ENCODE measurements at regions not wholly inside any gene's neighbourhood (a gene's known extent, or its start where the extent isn't known, plus 50 kb on each side); places are given as distances from the start of the nearest gene placed in this dataset.

DNA sequence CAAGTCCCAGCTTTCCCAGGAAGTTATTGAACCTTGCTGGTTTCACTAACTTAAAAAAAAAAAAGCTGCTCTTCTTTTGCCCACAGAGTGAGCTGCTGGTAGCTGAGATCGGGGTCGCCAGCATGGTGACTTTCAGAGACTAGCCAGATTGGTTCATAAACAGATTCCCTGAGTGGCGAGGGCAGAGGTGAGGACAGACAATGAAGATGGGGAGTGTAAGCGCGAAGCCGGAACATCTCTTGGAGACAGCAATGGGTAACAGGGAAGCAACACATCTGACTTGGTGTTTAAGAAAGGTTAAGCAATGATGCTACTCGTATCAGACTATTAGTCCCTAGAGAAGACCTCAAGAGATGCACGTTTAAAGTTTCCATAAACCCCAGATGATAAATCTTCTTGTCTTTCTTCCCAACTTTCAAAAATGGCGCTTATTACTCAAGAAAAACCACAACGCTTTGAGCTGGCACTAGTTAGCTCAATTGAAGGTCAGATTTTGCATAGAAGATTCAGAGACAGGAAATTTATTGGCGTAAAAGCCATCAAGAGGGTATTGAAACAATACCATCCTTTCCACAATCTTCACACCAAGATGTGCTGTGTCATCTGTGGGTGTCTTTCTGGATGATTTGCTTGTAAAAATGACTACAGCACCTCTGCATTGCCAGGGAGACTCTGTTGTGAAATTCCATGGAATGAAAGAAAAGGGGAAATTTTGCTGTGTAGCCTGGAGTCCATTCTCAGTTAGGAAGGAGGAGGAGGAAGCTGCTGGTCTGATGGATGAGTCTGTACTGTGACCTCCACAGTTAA, 193.1 kb upstream of the CXCR4 start:
- H3K4me3 ChIP-seq (ENCODE audit: control insufficient read depth, low read depth, low read length), result no peak overlapping the region
- no peak for DNase-seq (ENCODE audit: low read depth)
- TF ChIP-seq CTCF (conservative IDR thresholded peaks at IDR 0.05; ENCODE audit: control insufficient read depth, insufficient read depth, low read depth, low read length), result no peak

- no peak for TF ChIP-seq CTCF (conservative IDR thresholded peaks at IDR 0.05; ENCODE audit: control insufficient read depth, insufficient read depth, low read depth, low read length)
- DNase-seq (ENCODE audit: low read depth), result no peak
- H3K4me3 ChIP-seq (ENCODE audit: control insufficient read depth, low read depth, low read length), result no peak overlapping the region
Observed at GRCh38 chr2:136310005-136310495, 192.1 kb upstream of the CXCR4 start.

- DNase-seq (ENCODE audit: low read depth), result no peak
- no peak overlapping the region for H3K4me3 ChIP-seq (ENCODE audit: control insufficient read depth, low read depth, low read length)
- TF ChIP-seq CTCF (conservative IDR thresholded peaks at IDR 0.05; ENCODE audit: control insufficient read depth, insufficient read depth, low read depth, low read length), result no peak
Observed at GRCh38 chr2:136308611-136309010, 190.7 kb upstream of the CXCR4 start.

DNA sequence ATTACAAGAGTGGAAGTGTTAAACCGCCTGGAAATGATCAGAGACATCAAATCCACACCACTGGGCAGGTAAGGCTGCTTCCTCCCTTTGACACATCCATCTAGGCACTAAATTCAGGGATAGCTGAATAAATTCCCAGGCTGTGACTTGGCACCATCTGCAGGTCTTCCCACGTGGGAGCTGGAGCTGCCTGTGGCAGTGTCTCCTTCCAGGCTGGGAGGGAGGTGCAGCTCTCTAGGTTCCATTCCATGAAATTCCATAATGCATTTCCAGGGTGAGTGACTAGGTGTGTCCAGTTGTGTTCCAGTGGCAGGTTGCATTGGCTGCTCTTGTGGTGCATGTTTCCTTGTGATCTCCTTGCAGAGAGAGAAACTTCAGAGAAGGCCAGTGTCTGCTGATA, 188.9 kb upstream of the CXCR4 start:
- no peak for TF ChIP-seq CTCF (conservative IDR thresholded peaks at IDR 0.05; ENCODE audit: control insufficient read depth, insufficient read depth, low read depth, low read length)

DNA sequence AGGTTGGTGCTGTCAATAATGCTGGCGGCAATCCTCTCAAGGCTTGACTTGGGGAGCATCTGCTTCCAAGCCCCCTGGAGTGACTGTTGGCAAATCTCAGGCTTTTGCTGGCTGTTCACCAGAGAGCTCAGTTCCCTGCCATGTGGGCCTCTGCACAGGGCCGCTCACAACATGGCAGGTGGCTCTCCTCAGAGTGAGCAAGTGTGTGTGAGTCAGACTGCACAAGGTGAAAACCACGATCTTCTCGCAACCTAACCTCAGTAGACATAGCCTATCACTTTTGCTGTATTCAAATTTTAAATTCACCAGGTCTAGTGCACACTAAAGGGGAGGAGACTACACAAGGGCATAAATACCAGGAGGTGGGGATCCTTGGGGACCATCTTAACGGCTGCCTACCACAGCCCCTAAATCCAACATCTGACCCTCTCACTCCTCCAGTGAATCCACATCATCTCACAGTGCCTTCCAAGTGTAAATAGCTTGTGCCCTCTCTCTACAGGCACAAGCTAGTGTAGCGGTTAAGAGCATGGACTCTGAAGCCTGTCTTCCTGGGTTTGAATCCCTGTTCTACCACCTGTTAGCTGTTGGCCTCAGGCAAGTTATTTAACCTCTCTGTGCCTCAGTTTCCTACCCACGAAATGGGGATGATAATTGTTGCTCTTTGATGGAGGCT, 187.7 kb upstream of the CXCR4 start:
- H3K4me3 ChIP-seq (ENCODE audit: control insufficient read depth, low read depth, low read length), result no peak overlapping the region
- DNase-seq (ENCODE audit: low read depth), result no peak
- no peak for TF ChIP-seq CTCF (conservative IDR thresholded peaks at IDR 0.05; ENCODE audit: control insufficient read depth, insufficient read depth, low read depth, low read length)

More for the DNA sequence above, 188.9 kb upstream of the CXCR4 start:
- no peak for DNase-seq (ENCODE audit: low read depth)
- no peak overlapping the region for H3K4me3 ChIP-seq (ENCODE audit: control insufficient read depth, low read depth, low read length)

DNA sequence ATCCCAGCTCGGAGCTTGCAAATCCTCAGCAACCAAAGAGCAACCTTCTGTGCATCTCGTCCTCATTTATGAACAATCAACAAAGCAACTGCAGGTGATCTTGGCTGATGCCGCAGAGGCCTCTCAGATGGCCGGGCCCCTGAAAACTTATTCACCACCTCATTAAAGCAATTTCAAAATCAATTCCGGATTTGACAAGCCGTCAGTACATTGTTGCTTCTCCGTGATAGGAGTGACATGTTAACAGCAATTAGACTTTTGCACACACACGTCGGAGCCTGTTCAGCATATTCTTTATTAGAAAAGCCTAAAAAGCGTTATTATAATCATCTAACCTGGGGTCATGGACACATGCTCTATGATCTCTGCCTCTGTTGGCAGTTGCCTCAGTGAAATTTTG, 183.1 kb upstream of the CXCR4 start:
- no peak for TF ChIP-seq CTCF (conservative IDR thresholded peaks at IDR 0.05; ENCODE audit: control insufficient read depth, insufficient read depth, low read depth, low read length)
- DNase-seq (ENCODE audit: low read depth), result no peak

More for the DNA sequence above, 183.1 kb upstream of the CXCR4 start:
- no peak overlapping the region for H3K4me3 ChIP-seq (ENCODE audit: control insufficient read depth, low read depth, low read length)

Measured in fibroblast of mammary gland (primary cell).